ENCODE measurements at regions not wholly inside any gene's neighbourhood (a gene's known extent, or its start where the extent isn't known, plus 50 kb on each side); places are given as distances from the start of the nearest gene placed in this dataset.

- TF ChIP-seq NR1H2 (CRISPR knock-in tag; IDR thresholded peaks at IDR 0.05) (no peak), TEAD4 (CRISPR knock-in tag; IDR thresholded peaks at IDR 0.05) (no peak), ATF1 (CRISPR knock-in tag; IDR thresholded peaks at IDR 0.05) (no peak), CTCF (IDR thresholded peaks at IDR 0.05) (no peak), E2F5 (CRISPR knock-in tag; IDR thresholded peaks at IDR 0.05) (no peak), MAX (CRISPR knock-in tag; IDR thresholded peaks at IDR 0.05) (no peak)
These were observed 209.8 kb upstream of the PDE10A start for GRCh38 chr6:165872811-165873210.
